NB4 (cell line): ENCODE measurements at regions not wholly inside any gene's neighbourhood (a gene's known extent, or its start where the extent isn't known, plus 50 kb on each side); places are given as distances from the start of the nearest gene placed in this dataset.

Source experiments
- MAX ChIP-seq: IDR thresholded peaks from 2 replicates; pipeline ENCODE4 v1.6.1; 2011; ENCODE audit warnings: low read depth, low read length
- MYC ChIP-seq: IDR thresholded peaks from 2 replicates; pipeline ENCODE4 v1.6.1; 2011; ENCODE audit warnings: low read depth, low read length
- POLR2A ChIP-seq: IDR thresholded peaks from 2 replicates; pipeline ENCODE4 v1.6.1; 2011; ENCODE audit warnings: mild to moderate bottlenecking; ENCODE audit not compliant: insufficient read length; ENCODE audit errors: extremely low read depth
- TF ChIP-seq, protein P1 (sequence below): IDR thresholded peaks from one replicate; pipeline ENCODE4 v1.5.1; 2012; ENCODE audit warnings: low read depth, low read length

DNA sequence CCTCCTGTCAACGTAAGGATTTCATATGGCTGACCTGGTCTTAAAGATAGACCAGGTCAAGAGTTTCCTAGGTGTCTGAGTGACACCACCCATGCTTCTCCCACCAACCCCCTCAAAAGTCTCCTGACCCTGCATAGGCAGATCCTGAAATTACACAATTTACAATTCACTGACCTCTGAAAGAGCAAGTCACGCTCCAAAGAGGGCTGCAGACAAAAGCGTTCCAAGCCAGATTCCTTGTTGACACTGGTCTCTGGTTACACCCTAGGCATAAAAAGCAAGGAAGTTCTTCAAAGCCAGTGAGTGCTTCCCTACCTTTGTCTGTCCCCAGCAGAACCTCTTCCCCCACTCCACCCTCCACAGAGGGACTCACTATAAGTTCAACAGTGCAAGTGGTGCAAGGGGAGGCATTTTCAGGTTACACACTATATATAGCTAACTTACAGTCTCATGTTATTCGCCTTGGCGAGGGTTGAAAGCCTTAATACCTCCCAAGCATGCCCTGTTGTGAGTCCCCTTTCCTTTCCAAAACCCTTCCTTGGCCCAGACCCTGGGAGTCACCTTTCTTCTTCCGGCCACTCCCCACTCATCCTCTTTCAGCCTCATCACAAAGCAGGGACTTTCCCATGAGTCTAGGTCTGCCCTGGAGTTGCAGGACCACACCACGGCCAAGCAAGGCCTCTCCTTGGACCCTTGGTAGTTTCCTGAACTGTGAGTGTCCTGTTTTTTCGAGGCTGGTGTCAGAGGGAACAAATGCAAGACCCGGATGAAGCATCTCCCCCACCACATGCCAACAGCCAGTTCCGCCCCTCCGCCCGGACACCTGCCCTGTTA lies 58.0 kb upstream of the KLF3 start:
- no peak for TF ChIP-seq POLR2A
- TF ChIP-seq, protein P1, sequence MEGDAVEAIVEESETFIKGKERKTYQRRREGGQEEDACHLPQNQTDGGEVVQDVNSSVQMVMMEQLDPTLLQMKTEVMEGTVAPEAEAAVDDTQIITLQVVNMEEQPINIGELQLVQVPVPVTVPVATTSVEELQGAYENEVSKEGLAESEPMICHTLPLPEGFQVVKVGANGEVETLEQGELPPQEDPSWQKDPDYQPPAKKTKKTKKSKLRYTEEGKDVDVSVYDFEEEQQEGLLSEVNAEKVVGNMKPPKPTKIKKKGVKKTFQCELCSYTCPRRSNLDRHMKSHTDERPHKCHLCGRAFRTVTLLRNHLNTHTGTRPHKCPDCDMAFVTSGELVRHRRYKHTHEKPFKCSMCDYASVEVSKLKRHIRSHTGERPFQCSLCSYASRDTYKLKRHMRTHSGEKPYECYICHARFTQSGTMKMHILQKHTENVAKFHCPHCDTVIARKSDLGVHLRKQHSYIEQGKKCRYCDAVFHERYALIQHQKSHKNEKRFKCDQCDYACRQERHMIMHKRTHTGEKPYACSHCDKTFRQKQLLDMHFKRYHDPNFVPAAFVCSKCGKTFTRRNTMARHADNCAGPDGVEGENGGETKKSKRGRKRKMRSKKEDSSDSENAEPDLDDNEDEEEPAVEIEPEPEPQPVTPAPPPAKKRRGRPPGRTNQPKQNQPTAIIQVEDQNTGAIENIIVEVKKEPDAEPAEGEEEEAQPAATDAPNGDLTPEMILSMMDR: no peak
- TF ChIP-seq MAX: no peak
- TF ChIP-seq MYC: no peak
